ENCODE measurements at regions not wholly inside any gene's neighbourhood (a gene's known extent, or its start where the extent isn't known, plus 50 kb on each side); places are given as distances from the start of the nearest gene placed in this dataset.
"Not testable (repeated sequence)": the region's sequence is repeated elsewhere in the genome, so short reads cannot be mapped to it uniquely, and the experiment has no call there.

DNA sequence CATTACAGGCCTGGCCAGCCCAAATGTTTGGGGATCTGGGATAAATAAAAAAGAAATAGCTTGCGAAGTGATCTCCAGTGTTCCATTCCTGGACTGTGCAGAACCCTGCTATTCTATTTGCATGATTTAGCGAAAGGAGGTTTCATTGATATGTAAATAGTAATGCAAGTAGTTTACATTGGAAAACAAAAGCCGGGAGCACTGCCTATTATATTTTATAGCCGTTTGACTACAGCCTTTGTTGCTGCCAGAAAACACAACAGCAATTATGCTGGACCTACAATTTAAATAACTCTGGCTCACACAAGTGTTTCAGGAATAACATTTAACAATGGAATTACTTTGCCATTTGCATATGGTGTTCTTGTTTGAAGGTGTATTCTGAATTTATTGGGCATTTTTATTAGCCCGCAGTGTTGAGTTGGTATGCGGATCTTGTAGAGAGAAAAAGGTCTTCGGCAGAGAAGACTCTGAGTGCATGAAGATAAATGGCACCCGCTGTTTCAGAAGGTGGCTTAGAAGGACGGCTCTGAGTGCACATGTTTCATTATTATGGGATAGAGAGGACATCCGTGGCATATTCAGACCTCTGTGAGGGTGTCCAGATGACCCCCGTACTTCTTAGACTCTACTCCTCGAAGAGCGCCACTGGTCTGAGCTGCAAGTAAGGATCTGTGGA is 315.0 kb downstream of the BRD1 start:
- H3K27me3 ChIP-seq (replicated peaks; ENCODE audit: control insufficient read depth, insufficient read depth, low read length), result no peaks in the 10 kb centered on the region
- TF ChIP-seq CTCF (IDR thresholded peaks at IDR 0.05; ENCODE audit: insufficient read depth, low read length, poor library complexity, severe bottlenecking), result no peak
- H3K4me3 ChIP-seq (replicated peaks; ENCODE audit: low read depth, low read length), result no peak overlapping the region
- no peaks in the 10 kb centered on the region; the same call in 1 of the 2 replicates for H3K36me3 ChIP-seq (ENCODE audit: control insufficient read depth, insufficient read depth, low read length)
- DNase-seq (ENCODE audit: extremely low read depth, insufficient read length), result no peak

- not testable (repeated sequence) for H3K27me3 ChIP-seq (replicated peaks; ENCODE audit: control insufficient read depth, insufficient read depth, low read length); DNase-seq (ENCODE audit: extremely low read depth, insufficient read length); H3K4me3 ChIP-seq (replicated peaks; ENCODE audit: low read depth, low read length); H3K36me3 ChIP-seq (ENCODE audit: control insufficient read depth, insufficient read depth, low read length)
These were observed 316.1 kb downstream of the BRD1 start for GRCh38 chr22:49511393-49512189.

- TF ChIP-seq CTCF (IDR thresholded peaks at IDR 0.05; ENCODE audit: insufficient read depth, low read length, poor library complexity, severe bottlenecking), result no peak
- no peak for DNase-seq (ENCODE audit: extremely low read depth, insufficient read length)
- H3K4me3 ChIP-seq (replicated peaks; ENCODE audit: low read depth, low read length), result no peak overlapping the region
- H3K36me3 ChIP-seq (ENCODE audit: control insufficient read depth, insufficient read depth, low read length), result no peaks in the 10 kb centered on the region
- no peaks in the 10 kb centered on the region for H3K27me3 ChIP-seq (replicated peaks; ENCODE audit: control insufficient read depth, insufficient read depth, low read length)
These were observed 317.0 kb downstream of the BRD1 start for GRCh38 chr22:49510718-49511117.

DNA sequence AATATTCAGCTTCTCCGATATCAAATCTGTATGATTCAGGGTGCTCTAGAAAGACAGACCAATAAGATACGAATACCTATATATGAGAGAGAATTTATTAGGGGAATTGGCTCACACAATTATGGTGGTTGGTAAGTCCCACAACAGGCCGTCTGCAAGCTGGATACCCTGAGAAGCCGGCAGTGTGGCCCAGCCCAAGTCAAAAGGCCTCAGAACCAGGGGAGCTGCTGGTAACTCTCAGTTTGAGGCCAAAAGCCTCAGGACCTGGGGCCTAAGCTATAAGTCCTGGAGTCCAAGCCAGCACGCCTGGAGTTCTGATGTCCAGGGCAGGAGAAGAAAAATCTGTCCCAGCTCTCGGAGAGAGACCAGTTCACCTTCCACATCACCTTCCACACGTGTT is 318.7 kb downstream of the BRD1 start:
- Histone ChIP-seq H3K36me3 (ENCODE audit: control insufficient read depth, insufficient read depth, low read length) (no peaks in the 10 kb centered on the region), H3K27me3 (replicated peaks; ENCODE audit: control insufficient read depth, insufficient read depth, low read length) (no peaks in the 10 kb centered on the region), H3K4me3 (replicated peaks; ENCODE audit: low read depth, low read length) (no peak overlapping the region)
- no peak for TF ChIP-seq CTCF (IDR thresholded peaks at IDR 0.05; ENCODE audit: insufficient read depth, low read length, poor library complexity, severe bottlenecking)
- DNase-seq (ENCODE audit: extremely low read depth, insufficient read length), result no peak

DNA sequence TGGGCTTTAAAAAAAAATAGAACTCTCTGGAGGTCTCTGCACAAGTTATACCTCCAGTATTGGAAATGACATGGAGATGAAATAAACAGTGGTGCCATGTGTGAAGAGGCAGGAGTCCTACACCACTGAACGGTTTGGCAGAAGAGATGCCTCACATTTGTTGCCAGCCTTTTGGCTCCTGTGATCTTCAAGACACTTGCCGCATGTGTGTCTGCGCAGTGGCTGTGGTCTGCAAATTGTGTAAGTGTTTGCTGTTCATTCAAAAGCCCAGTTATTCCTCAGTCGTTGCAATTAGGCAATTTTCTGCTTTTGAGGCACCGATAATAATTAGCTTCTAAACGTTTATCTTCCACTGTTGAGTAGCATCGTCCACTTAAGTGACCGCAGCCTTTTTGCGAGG is 319.1 kb downstream of the BRD1 start:
- no peak for TF ChIP-seq CTCF (IDR thresholded peaks at IDR 0.05; ENCODE audit: insufficient read depth, low read length, poor library complexity, severe bottlenecking)
- no peak for DNase-seq (ENCODE audit: extremely low read depth, insufficient read length)
- no peaks in the 10 kb centered on the region for H3K36me3 ChIP-seq (ENCODE audit: control insufficient read depth, insufficient read depth, low read length)
- H3K4me3 ChIP-seq (replicated peaks; ENCODE audit: low read depth, low read length), result no peak overlapping the region
- no peaks in the 10 kb centered on the region for H3K27me3 ChIP-seq (replicated peaks; ENCODE audit: control insufficient read depth, insufficient read depth, low read length)

DNA sequence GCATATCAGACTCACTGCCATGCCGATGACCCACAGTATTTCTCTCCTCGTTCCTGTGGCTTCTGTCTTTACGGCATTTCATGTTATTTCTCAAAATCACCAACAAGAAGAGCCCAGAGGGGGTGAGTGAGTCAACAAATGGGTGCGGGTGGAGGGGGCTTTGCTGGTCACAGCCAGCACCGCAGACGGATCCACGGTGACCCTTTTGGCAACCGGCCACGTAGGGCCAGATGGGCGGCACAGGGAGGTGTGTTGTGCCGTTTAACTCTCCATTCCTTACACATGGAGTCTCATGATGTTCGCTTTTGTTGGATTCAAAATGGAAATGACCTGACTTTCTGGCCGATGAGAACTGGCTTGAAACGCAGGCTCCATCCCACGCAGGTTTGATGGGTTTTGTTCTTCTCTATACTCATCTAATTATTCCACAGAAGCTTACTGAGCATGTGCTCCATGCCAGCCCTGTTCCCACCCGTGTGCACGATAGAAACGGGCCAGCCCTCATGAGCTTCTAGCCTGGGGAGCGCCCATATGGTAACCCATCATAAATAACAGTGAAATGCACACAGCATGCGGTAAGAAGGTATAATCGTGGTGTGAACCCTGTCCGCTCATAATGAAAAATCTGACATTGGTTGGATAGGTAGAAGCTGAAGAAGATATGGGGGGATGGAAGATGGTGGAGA is 319.9 kb downstream of the BRD1 start:
- no peak for DNase-seq (ENCODE audit: extremely low read depth, insufficient read length)
- Histone ChIP-seq H3K27me3 (replicated peaks; ENCODE audit: control insufficient read depth, insufficient read depth, low read length) (no peaks in the 10 kb centered on the region), H3K4me3 (replicated peaks; ENCODE audit: low read depth, low read length) (no peak overlapping the region), H3K36me3 (ENCODE audit: control insufficient read depth, insufficient read depth, low read length) (no peaks in the 10 kb centered on the region)
- TF ChIP-seq CTCF (IDR thresholded peaks at IDR 0.05; ENCODE audit: insufficient read depth, low read length, poor library complexity, severe bottlenecking), result no peak
